ENCODE measurements at regions not wholly inside any gene's neighbourhood (a gene's known extent, or its start where the extent isn't known, plus 50 kb on each side); places are given as distances from the start of the nearest gene placed in this dataset.

DNA sequence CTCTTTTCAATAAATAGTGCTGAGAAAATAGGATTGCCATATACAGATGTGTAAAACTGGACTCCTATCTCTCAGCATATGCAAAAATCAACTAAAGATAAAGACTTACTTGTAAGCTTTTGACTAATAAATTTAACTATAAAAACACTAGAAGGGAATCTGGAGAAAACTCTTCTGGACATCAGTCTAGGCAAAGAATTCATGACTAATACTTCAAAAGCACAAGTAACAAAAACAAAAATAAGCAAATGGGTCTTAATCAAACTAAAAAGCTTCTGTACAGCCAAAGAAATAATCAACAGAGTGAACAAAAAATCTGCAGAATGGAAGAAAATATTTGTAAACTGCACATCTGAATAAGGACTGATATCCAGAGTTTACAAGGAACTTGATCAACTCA lies 1122.2 kb downstream of the TBL1XR1 start:
- BruUV-seq (replicated peaks), result no TSS peak
- H3K27ac ChIP-seq (ENCODE audit: extremely low read depth, low read depth, low read length), result no peak overlapping the region
- FAIRE-seq, result no peak
- no peak overlapping the region for H3K4me3 ChIP-seq
- H3K79me2 ChIP-seq (ENCODE audit: control insufficient read depth, insufficient read depth, low read length), result no peaks in the 10 kb centered on the region
- no peak for DNase-seq (ENCODE audit: extremely low read depth in 1 of 4, low spot score in 3 of 4)
- no peak for ATAC-seq
- H3K36me3 ChIP-seq (ENCODE audit: control insufficient read depth, insufficient read depth, low read length), result no peaks in the 10 kb centered on the region
- ChIA-PET POLR2A (no interaction called here), CTCF (ENCODE audit: low intra/inter-chr PET ratio) (no interaction called here)
- H4K20me1 ChIP-seq (replicated peaks; ENCODE audit: control insufficient read depth, insufficient read depth, low read length), result no peaks in the 10 kb centered on the region
- H3K27me3 ChIP-seq (ENCODE audit: control insufficient read depth in 2 of 2, insufficient read depth in 2 of 2, low read length in 2 of 2), result no peaks in the 10 kb centered on the region
- in situ Hi-C loops (cut with MboI), result no loop called here
- TF ChIP-seq, protein P1, sequence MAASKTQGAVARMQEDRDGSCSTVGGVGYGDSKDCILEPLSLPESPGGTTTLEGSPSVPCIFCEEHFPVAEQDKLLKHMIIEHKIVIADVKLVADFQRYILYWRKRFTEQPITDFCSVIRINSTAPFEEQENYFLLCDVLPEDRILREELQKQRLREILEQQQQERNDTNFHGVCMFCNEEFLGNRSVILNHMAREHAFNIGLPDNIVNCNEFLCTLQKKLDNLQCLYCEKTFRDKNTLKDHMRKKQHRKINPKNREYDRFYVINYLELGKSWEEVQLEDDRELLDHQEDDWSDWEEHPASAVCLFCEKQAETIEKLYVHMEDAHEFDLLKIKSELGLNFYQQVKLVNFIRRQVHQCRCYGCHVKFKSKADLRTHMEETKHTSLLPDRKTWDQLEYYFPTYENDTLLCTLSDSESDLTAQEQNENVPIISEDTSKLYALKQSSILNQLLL (CRISPR knock-in tag; IDR thresholded peaks at IDR 0.05; ENCODE audit: borderline replicate concordance), result no peak
- TF ChIP-seq ZKSCAN8 (CRISPR knock-in tag; IDR thresholded peaks at IDR 0.05), result no peak
- TF ChIP-seq NFE2L1 (tag; IDR thresholded peaks at IDR 0.05; ENCODE audit: borderline replicate concordance, low read depth), result no peak
- no peak for TF ChIP-seq ADNP (tag; IDR thresholded peaks at IDR 0.05)
- no peak for TF ChIP-seq KLF16 (IDR thresholded peaks at IDR 0.05)
- TF ChIP-seq, protein P2, sequence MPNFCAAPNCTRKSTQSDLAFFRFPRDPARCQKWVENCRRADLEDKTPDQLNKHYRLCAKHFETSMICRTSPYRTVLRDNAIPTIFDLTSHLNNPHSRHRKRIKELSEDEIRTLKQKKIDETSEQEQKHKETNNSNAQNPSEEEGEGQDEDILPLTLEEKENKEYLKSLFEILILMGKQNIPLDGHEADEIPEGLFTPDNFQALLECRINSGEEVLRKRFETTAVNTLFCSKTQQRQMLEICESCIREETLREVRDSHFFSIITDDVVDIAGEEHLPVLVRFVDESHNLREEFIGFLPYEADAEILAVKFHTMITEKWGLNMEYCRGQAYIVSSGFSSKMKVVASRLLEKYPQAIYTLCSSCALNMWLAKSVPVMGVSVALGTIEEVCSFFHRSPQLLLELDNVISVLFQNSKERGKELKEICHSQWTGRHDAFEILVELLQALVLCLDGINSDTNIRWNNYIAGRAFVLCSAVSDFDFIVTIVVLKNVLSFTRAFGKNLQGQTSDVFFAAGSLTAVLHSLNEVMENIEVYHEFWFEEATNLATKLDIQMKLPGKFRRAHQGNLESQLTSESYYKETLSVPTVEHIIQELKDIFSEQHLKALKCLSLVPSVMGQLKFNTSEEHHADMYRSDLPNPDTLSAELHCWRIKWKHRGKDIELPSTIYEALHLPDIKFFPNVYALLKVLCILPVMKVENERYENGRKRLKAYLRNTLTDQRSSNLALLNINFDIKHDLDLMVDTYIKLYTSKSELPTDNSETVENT (CRISPR knock-in tag; IDR thresholded peaks at IDR 0.05), result no peak
- no peak for TF ChIP-seq ETV5 (CRISPR knock-in tag; IDR thresholded peaks at IDR 0.05; ENCODE audit: low read depth)
- no peak for TF ChIP-seq PHB2 (IDR thresholded peaks at IDR 0.05; ENCODE audit: low read depth)
- H2AFZ ChIP-seq (ENCODE audit: low read depth, low read length), result no peak overlapping the region
- H3K9ac ChIP-seq (ENCODE audit: insufficient read depth in 1 of 2, low read depth in 2 of 2, low read length in 2 of 2), result no peak overlapping the region
- no peaks in the 10 kb centered on the region for H3K4me1 ChIP-seq (replicated peaks in 1 of 2; ENCODE audit: control insufficient read depth in 2 of 2, insufficient read depth in 2 of 2, low read length in 2 of 2)
- no peak overlapping the region for H3K4me2 ChIP-seq (ENCODE audit: insufficient read depth, low read length)
- H3K9me3 ChIP-seq (replicated peaks; ENCODE audit: control insufficient read depth, insufficient read depth, low read depth, low read length), result 0 out of 2 replicates have a peak, but pooled peaks cover 1% of the 10 kb centered on the region
- intact Hi-C loops (cut with micrococcal nuclease), result no loop called here
- no peaks in the 10 kb centered on the region for H3K9me1 ChIP-seq (ENCODE audit: control insufficient read depth, insufficient read depth, low read length)

Data from K562 (cell line).